SU-DHL-6 (cell line): ENCODE measurements at regions not wholly inside any gene's neighbourhood (a gene's known extent, or its start where the extent isn't known, plus 50 kb on each side); places are given as distances from the start of the nearest gene placed in this dataset.

ENCODE experiments used
- EZH2phosphoT487 ChIP-seq: fragments of 200-600 bp; sonication (generic), shearing (Covaris generic); conservative IDR thresholded peaks from 2 replicates; pipeline ENCODE4 v1.6.1; 2018; ENCODE audit warnings: mild to moderate bottlenecking, antibody characterized with exemption, low read length, moderate library complexity, mixed read lengths
- TF ChIP-seq, protein P1 (sequence below): fragments of 200-600 bp; sonication (generic); IDR thresholded peaks from one replicate; pipeline ENCODE4 v1.5.1; 2017; ENCODE audit warnings: antibody characterized with exemption, mild to moderate bottlenecking, low read length, moderate library complexity; ENCODE audit not compliant: insufficient read depth, poor library complexity, severe bottlenecking

DNA sequence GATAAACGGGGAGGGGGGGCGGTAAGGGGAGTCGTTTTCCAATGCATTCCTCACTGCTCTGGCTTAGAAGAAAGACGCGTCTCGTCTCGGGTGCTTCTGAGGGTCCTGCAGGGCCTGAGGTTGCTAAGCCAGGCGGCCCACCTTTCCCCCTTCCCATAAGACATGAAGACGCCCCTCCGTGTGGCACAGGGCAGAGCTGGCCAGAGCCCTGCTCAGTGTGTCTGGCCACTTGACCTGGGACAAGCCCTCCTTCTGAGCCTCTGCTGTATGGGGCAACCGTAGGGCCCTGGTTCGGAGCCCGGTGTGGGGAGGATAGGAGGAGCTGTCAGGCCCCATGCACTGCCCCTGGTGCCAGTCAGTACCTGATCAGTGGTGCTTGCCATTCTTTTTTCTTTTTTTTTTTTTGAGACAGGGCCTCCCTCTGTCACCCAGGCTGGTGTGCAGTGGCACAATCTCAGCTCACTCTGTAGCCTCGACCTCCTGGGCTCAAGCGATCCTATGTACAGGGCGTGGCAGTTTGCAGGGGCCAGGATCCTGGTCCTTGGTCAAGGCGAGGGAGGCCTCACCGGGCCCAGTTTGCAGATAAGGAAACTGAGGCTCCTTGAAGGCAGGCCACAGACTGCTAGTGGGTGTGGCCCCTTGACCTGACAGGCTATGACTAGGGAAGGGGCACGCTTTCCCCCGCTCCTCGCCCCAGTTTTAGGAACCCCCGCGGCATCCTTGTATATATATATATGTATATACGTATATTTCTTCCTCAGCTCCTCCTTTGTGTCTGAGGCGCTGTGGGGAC is 172.3 kb upstream of the IER5L start:
- TF ChIP-seq, protein P1, sequence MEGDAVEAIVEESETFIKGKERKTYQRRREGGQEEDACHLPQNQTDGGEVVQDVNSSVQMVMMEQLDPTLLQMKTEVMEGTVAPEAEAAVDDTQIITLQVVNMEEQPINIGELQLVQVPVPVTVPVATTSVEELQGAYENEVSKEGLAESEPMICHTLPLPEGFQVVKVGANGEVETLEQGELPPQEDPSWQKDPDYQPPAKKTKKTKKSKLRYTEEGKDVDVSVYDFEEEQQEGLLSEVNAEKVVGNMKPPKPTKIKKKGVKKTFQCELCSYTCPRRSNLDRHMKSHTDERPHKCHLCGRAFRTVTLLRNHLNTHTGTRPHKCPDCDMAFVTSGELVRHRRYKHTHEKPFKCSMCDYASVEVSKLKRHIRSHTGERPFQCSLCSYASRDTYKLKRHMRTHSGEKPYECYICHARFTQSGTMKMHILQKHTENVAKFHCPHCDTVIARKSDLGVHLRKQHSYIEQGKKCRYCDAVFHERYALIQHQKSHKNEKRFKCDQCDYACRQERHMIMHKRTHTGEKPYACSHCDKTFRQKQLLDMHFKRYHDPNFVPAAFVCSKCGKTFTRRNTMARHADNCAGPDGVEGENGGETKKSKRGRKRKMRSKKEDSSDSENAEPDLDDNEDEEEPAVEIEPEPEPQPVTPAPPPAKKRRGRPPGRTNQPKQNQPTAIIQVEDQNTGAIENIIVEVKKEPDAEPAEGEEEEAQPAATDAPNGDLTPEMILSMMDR = no peak
- no peak for TF ChIP-seq EZH2phosphoT487
